ENCODE measurements at regions not wholly inside any gene's neighbourhood (a gene's known extent, or its start where the extent isn't known, plus 50 kb on each side); places are given as distances from the start of the nearest gene placed in this dataset.

DNA sequence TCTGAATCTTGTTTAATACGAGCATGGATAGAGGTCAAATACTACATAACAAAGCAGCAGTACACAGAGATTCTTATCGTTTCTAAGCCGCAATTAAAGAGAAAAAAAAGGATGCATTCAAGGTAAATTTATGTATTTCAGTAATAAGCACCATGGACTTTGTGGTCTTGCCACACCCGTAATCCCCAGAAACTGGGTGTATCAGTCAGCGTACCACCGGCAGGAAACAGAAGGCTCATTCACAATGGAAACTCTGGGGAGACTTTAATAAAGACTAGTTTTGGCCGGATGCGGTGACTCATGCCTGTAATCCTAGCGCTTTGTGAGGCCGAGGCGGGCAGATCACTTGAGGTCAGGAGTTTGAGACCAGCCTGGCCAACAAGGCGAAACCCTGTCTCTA is 81.9 kb upstream of the ZNF280D start:
- no peak for TF ChIP-seq CTCF (IDR thresholded peaks at IDR 0.05)
- no peak for TF ChIP-seq POLR2A (IDR thresholded peaks at IDR 0.05)
